GM12878 (cell line): ENCODE measurements at regions not wholly inside any gene's neighbourhood (a gene's known extent, or its start where the extent isn't known, plus 50 kb on each side); places are given as distances from the start of the nearest gene placed in this dataset.

Source experiments
- ATAC-seq: fragments of 200-7000 bp; cut with Tn5 transposase; 3 replicates; pipeline ENCODE4 v1.9.1; 2020; ENCODE audit warnings: mild to moderate bottlenecking, moderate library complexity
- BruUV-seq: library from RNA; stranded (reverse); fragments of 400-500 nt; replicated peaks from 2 replicates; lab custom pipeline; 2021; lab: Mats Ljungman, UMichigan
- CTCF ChIA-PET: fragments of 300-600 bp; sonication (Branson Sonifier 250); formaldehyde crosslinking; extraction: SDS; loops from one replicate; lab custom pipeline; 2021; ENCODE audit warnings: inconsistent platforms; lab: Yijun Ruan, JAX
- POLR2A ChIA-PET: fragments of 350-600 bp; formaldehyde crosslinking; extraction: SDS; loops from one replicate; lab custom pipeline; 2021; ENCODE audit warnings: inconsistent platforms; lab: Charles Lee
- RAD21 ChIA-PET: fragments of 300-600 bp; sonication (Branson Sonifier 250); formaldehyde crosslinking; loops from one replicate; lab custom pipeline; 2023; ENCODE audit warnings: antibody characterized with exemption; ENCODE audit not compliant: unreplicated experiment; lab: Charles Lee
- SMC1A ChIA-PET: fragments of 300-600 bp; sonication (Branson Sonifier 250); formaldehyde crosslinking; loops from one replicate; lab custom pipeline; 2023; ENCODE audit not compliant: unreplicated experiment, uncharacterized antibody; lab: Charles Lee
- DNase-seq: peaks from one replicate; pipeline ENCODE4 v3.0.0-alpha.2; 2011; ENCODE audit warnings: low read depth, low spot score
- FAIRE-seq: peaks from 3 replicates; lab custom pipeline; 2011; peaks lifted over from hg19 to GRCh38; lab: Jason Lieb, UNC
- H2AFZ ChIP-seq: 2 replicates; pipeline ENCODE4 v1.6.0; 2011; ENCODE audit warnings: low read depth, low read length, control low read depth; ENCODE audit not compliant: control insufficient read depth
- H3K27ac ChIP-seq: 2 replicates; pipeline ENCODE4 v1.5.1; 2011; ENCODE audit warnings: control low read depth; ENCODE audit not compliant: control insufficient read depth, insufficient read depth
- H3K27me3 ChIP-seq, 2 experiments: replicated peaks in 1 of 2; 2 replicates each; pipeline versions ENCODE4 v1.6.0 to v1.6.1; 2011; ENCODE audit warnings: low read length in 1 of 2; ENCODE audit not compliant: control insufficient read depth in 2 of 2, insufficient read depth in 2 of 2
- H3K36me3 ChIP-seq, 2 experiments: 2 replicates each; pipeline ENCODE4 v1.5.1; 2011; ENCODE audit warnings: low read length in 1 of 2; ENCODE audit not compliant: control insufficient read depth in 2 of 2, insufficient read depth in 2 of 2
- H3K4me1 ChIP-seq: 2 replicates; pipeline ENCODE4 v1.6.1; 2011; ENCODE audit warnings: mild to moderate bottlenecking, low read length, moderate library complexity, mixed read lengths; ENCODE audit not compliant: control insufficient read depth, insufficient read depth
- H3K4me2 ChIP-seq: 2 replicates; pipeline ENCODE4 v1.6.0; 2011; ENCODE audit warnings: control low read depth; ENCODE audit not compliant: control insufficient read depth, insufficient read depth
- H3K4me3 ChIP-seq: fragments of 200-600 bp; sonication (generic); 2 replicates; pipeline ENCODE4 v1.5.1; 2016
- H3K79me2 ChIP-seq: 2 replicates; pipeline ENCODE4 v1.6.0; 2011; ENCODE audit warnings: low read length; ENCODE audit not compliant: control insufficient read depth, insufficient read depth
- H3K9ac ChIP-seq: 2 replicates; pipeline ENCODE4 v1.8.0; 2011; ENCODE audit warnings: low read length, control low read depth, mixed read lengths; ENCODE audit not compliant: control insufficient read depth, insufficient read depth
- H3K9me3 ChIP-seq: replicated peaks from 3 replicates; pipeline ENCODE4 v1.5.1; 2011; ENCODE audit warnings: mild to moderate bottlenecking, low read length; ENCODE audit not compliant: control insufficient read depth, insufficient read depth
- H4K20me1 ChIP-seq: 2 replicates; pipeline ENCODE4 v1.6.0; 2011; ENCODE audit not compliant: control insufficient read depth, insufficient read depth
- BCL11A ChIP-seq: IDR thresholded peaks from 2 replicates; pipeline ENCODE4 v1.6.1; 2011; ENCODE audit warnings: low read depth, low read length
- BHLHE40 ChIP-seq, 2 experiments: fragments of 450-650 bp in 1 of 2; IDR thresholded peaks; 2 replicates each; pipeline ENCODE4 v1.6.1; 2011 to 2017; ENCODE audit warnings: low read depth in 2 of 2, borderline replicate concordance in 1 of 2, improper control_type of control experiment in 1 of 2, low read length in 1 of 2, mild to moderate bottlenecking in 1 of 2
- CBX5 ChIP-seq: sonication (generic); IDR thresholded peaks from 2 replicates; pipeline ENCODE4 v1.6.1; 2016; ENCODE audit warnings: low read depth, moderate library complexity, mild to moderate bottlenecking, inconsistent platforms
- CEBPB ChIP-seq, 2 experiments: fragments of 150-350 bp in 1 of 2; IDR thresholded peaks; 2 replicates each; pipeline ENCODE4 v1.6.1; 2012 to 2014; ENCODE audit warnings: low read depth in 2 of 2, low read length in 2 of 2, borderline replicate concordance in 1 of 2, inconsistent platforms in 1 of 2
- IRF4 ChIP-seq: IDR thresholded peaks from 2 replicates; pipeline ENCODE4 v1.6.1; 2011; ENCODE audit warnings: low read depth, low read length
- KLF5 ChIP-seq: fragments of 450-650 bp; IDR thresholded peaks from 2 replicates; pipeline ENCODE4 v1.6.1; 2014; ENCODE audit warnings: mild to moderate bottlenecking; ENCODE audit not compliant: partially characterized antibody
- LARP7 ChIP-seq: fragments of 450-650 bp; IDR thresholded peaks from 2 replicates; pipeline ENCODE4 v1.6.1; 2017; ENCODE audit warnings: mild to moderate bottlenecking
- MEF2A ChIP-seq: IDR thresholded peaks from 2 replicates; pipeline ENCODE4 v1.6.1; 2011; ENCODE audit warnings: low read depth, mild to moderate bottlenecking, low read length, moderate library complexity; ENCODE audit not compliant: insufficient read depth
- MLLT1 ChIP-seq: fragments of 450-650 bp; IDR thresholded peaks from 2 replicates; pipeline ENCODE4 v1.6.1; 2016; ENCODE audit warnings: mild to moderate bottlenecking
- PAX8 ChIP-seq: fragments of 450-650 bp; IDR thresholded peaks from 2 replicates; pipeline ENCODE4 v1.6.1; 2017; ENCODE audit warnings: mild to moderate bottlenecking, moderate library complexity
- PML ChIP-seq: IDR thresholded peaks from 2 replicates; pipeline ENCODE4 v1.6.1; 2012; ENCODE audit warnings: low read length, inconsistent platforms
- ZNF207 ChIP-seq: fragments of 450-650 bp; IDR thresholded peaks from 2 replicates; pipeline ENCODE4 v1.6.1; 2014; ENCODE audit warnings: antibody characterized with exemption, mild to moderate bottlenecking, borderline replicate concordance
- ZNF24 ChIP-seq: fragments of 450-650 bp; IDR thresholded peaks from 2 replicates; pipeline ENCODE4 v1.6.1; 2017; ENCODE audit warnings: antibody characterized with exemption, mild to moderate bottlenecking
- ZSCAN29 ChIP-seq: fragments of 450-650 bp; IDR thresholded peaks from 2 replicates; pipeline ENCODE4 v1.6.1; 2017; ENCODE audit warnings: mild to moderate bottlenecking, moderate library complexity
- whole genome bisulfite sequencing: methylation state at CpG from one replicate; pipeline ENCODE4 v1.1.6; 2016; ENCODE audit warnings: low lambda C conversion rate; ENCODE audit not compliant: insufficient replicate concordance, insufficient coverage; ENCODE audit errors: missing lambda C conversion rate; 5-methylcytosine and 5-hydroxymethylcytosine counted together
- in situ Hi-C: fragments of 300-500 bp; cut with MboI; formaldehyde crosslinking; loops from 9 replicates; pipeline ENCODE4 v1.14.3; 2018; ENCODE audit warnings: mixed read lengths
- intact Hi-C: fragments of 100-400 bp; cut with micrococcal nuclease; formaldehyde crosslinking; loops from one replicate; pipeline ENCODE4 v1.14.2; 2022; ENCODE audit not compliant: unreplicated experiment

GRCh38 chr2:122966461-122966860 lies 1058.6 kb upstream of the CNTNAP5 start:
- no peak for FAIRE-seq
- no peaks in the 10 kb centered on the region for H3K27me3 ChIP-seq
- 3% methylated on average over 2 of the region's 2 CpGs for WGBS
- no TSS peak for BruUV-seq
- H3K4me3 ChIP-seq = no peak overlapping the region
- H3K79me2 ChIP-seq = no peaks in the 10 kb centered on the region
- RAD21 ChIA-PET = no interaction called here
- ATAC-seq = no peak
- no peak overlapping the region for H3K4me2 ChIP-seq
- intact Hi-C loops = no loop called here
- H4K20me1 ChIP-seq = no peaks in the 10 kb centered on the region
- no peak for DNase-seq
- in situ Hi-C loops = no loop called here
- POLR2A ChIA-PET = no interaction called here
- no peak overlapping the region for H3K27ac ChIP-seq
- TF ChIP-seq ZSCAN29 (no peak), IRF4 (no peak), CEBPB (IDR thresholded peaks at IDR 0.05; ENCODE audit: borderline replicate concordance in 1 of 2, low read depth in 2 of 2, low read length in 2 of 2) (no peak), PML (no peak), MLLT1 (no peak), BCL11A (no peak), ZNF207 (no peak), CBX5 (no peak), MEF2A (no peak), KLF5 (no peak), LARP7 (no peak), BHLHE40 (IDR thresholded peaks at IDR 0.05; ENCODE audit: borderline replicate concordance in 1 of 2, low read depth in 2 of 2, low read length in 1 of 2) (no peak), PAX8 (no peak), ZNF24 (no peak)
- H3K9me3 ChIP-seq = no peaks in the 10 kb centered on the region
- no peaks in the 10 kb centered on the region for H3K36me3 ChIP-seq
- H3K4me1 ChIP-seq = no peaks in the 10 kb centered on the region
- H3K9ac ChIP-seq = no peak overlapping the region
- SMC1A ChIA-PET = no interaction called here
- CTCF ChIA-PET = no interaction called here
- H2AFZ ChIP-seq = no peak overlapping the region
